PC-9 (cell line): ENCODE measurements at regions not wholly inside any gene's neighbourhood (a gene's known extent, or its start where the extent isn't known, plus 50 kb on each side); places are given as distances from the start of the nearest gene placed in this dataset.

Experiments used
- CTCF ChIP-seq: fragments of 200-600 bp; sonication (generic); conservative IDR thresholded peaks from 2 replicates; pipeline ENCODE4 v1.6.1; 2017; ENCODE audit warnings: mixed run types, antibody characterized with exemption, mild to moderate bottlenecking, moderate library complexity
- EZH2 ChIP-seq: fragments of 200-600 bp; sonication (generic); IDR thresholded peaks from 2 replicates; pipeline ENCODE4 v1.8.0; 2017; ENCODE audit warnings: antibody characterized with exemption, low read depth

- TF ChIP-seq EZH2 (no peak), CTCF (no peak)
Measured at GRCh38 chr12:20289520-20289919, 78.8 kb upstream of the PDE3A start.
